GM21423 (cell line): ENCODE measurements at regions not wholly inside any gene's neighbourhood (a gene's known extent, or its start where the extent isn't known, plus 50 kb on each side); places are given as distances from the start of the nearest gene placed in this dataset.
"Not testable (repeated sequence)": the region's sequence is repeated elsewhere in the genome, so short reads cannot be mapped to it uniquely, and the experiment has no call there.

ENCODE experiments used
- ATAC-seq: cut with Tn5 transposase; IDR thresholded peaks from one replicate; pipeline ENCODE4 v1.9.1; 2021; ENCODE audit warnings: mild to moderate bottlenecking, moderate library complexity; ENCODE audit not compliant: unreplicated experiment

- ATAC-seq: no peak
Observed at GRCh38 chr2:168300460-168300859, 53.1 kb upstream of the STK39 start.

GRCh38 chr2:168304024-168304681 is 56.8 kb upstream of the STK39 start:
- ATAC-seq: no peak

- no peak for ATAC-seq
Observed at GRCh38 chr2:168307379-168307778, 60.0 kb upstream of the STK39 start.

- no peak for ATAC-seq
Observed at GRCh38 chr2:168310580-168310979, 63.2 kb upstream of the STK39 start.

GRCh38 chr2:168311261-168311910 is 64.0 kb upstream of the STK39 start:
- ATAC-seq: no peak

GRCh38 chr2:168312036-168312822 is 64.8 kb upstream of the STK39 start:
- ATAC-seq: no peak

GRCh38 chr2:168314236-168314635 is 66.8 kb upstream of the STK39 start:
- ATAC-seq: no peak

- ATAC-seq: no peak
Observed at GRCh38 chr2:168315331-168316072, 68.1 kb upstream of the STK39 start.

- no peak for ATAC-seq
Observed at GRCh38 chr2:168316073-168316440, 68.7 kb upstream of the STK39 start.

- no peak for ATAC-seq
Observed at GRCh38 chr2:168317282-168317681, 69.9 kb upstream of the STK39 start.

GRCh38 chr2:168320267-168320666 is 72.9 kb upstream of the STK39 start:
- ATAC-seq: no peak

GRCh38 chr2:168322325-168323007 is 75.1 kb upstream of the STK39 start:
- no peak for ATAC-seq

- no peak for ATAC-seq
Observed at GRCh38 chr2:168323529-168324021, 76.2 kb upstream of the STK39 start.

GRCh38 chr2:168326572-168326971 is 79.2 kb upstream of the STK39 start:
- no peak for ATAC-seq

- ATAC-seq: no peak
Observed at GRCh38 chr2:168327328-168327727, 79.9 kb upstream of the STK39 start.

GRCh38 chr2:168328421-168328820 is 81.0 kb upstream of the STK39 start:
- no peak for ATAC-seq

- ATAC-seq: no peak
Observed at GRCh38 chr2:168330624-168331423, 83.4 kb upstream of the STK39 start.

- ATAC-seq: not testable (repeated sequence)
Observed at GRCh38 chr2:168335254-168335653, 87.9 kb upstream of the STK39 start.

- peak; percentile 72 for ATAC-seq
Observed at GRCh38 chr2:168336786-168337388, 89.5 kb upstream of the STK39 start.
